HUDEP-2 (cell line): ENCODE measurements at regions not wholly inside any gene's neighbourhood (a gene's known extent, or its start where the extent isn't known, plus 50 kb on each side); places are given as distances from the start of the nearest gene placed in this dataset.

Experiments used
- DNase-seq, 76 experiments: peaks; one replicate each; lab custom pipeline; 2025; ENCODE audit not compliant: unreplicated experiment in 76 of 76; lab: John Stamatoyannopoulos, UW

GRCh38 chr2:66317268-66317890, 117.5 kb upstream of the MEIS1 start:
- DNase-seq, result no peak

GRCh38 chr2:66306483-66306882, 128.4 kb upstream of the MEIS1 start:
- DNase-seq, result no peak

GRCh38 chr2:66305718-66306117, 129.2 kb upstream of the MEIS1 start:
- DNase-seq, result no peak

- no peak for DNase-seq
These were observed 131.5 kb upstream of the MEIS1 start for GRCh38 chr2:66303471-66303870.

GRCh38 chr2:66301767-66302140, 133.2 kb upstream of the MEIS1 start:
- DNase-seq, result no peak

GRCh38 chr2:66301022-66301766, 133.7 kb upstream of the MEIS1 start:
- DNase-seq, result no peak

GRCh38 chr2:66283787-66284186, 151.1 kb upstream of the MEIS1 start:
- DNase-seq, result no peak

GRCh38 chr2:66281980-66282379, 152.9 kb upstream of the MEIS1 start:
- DNase-seq, result no peak

GRCh38 chr2:66279024-66279423, 155.9 kb upstream of the MEIS1 start:
- DNase-seq, result no peak

GRCh38 chr2:66275984-66276383, 158.9 kb upstream of the MEIS1 start:
- no peak for DNase-seq

GRCh38 chr2:66273933-66274490, 160.9 kb upstream of the MEIS1 start:
- no peak for DNase-seq

GRCh38 chr2:66272751-66273150, 162.2 kb upstream of the MEIS1 start:
- DNase-seq, result no peak

- DNase-seq, result no peak
These were observed 163.1 kb upstream of the MEIS1 start for GRCh38 chr2:66271777-66272176.

GRCh38 chr2:66270247-66270646, 164.7 kb upstream of the MEIS1 start:
- no peak for DNase-seq

- no peak for DNase-seq
These were observed 165.8 kb upstream of the MEIS1 start for GRCh38 chr2:66269166-66269565.

- DNase-seq, result no peak
These were observed 166.2 kb upstream of the MEIS1 start for GRCh38 chr2:66268756-66269155.

GRCh38 chr2:66264354-66264753, 170.6 kb upstream of the MEIS1 start:
- no peak for DNase-seq

GRCh38 chr2:66255867-66256266, 179.1 kb upstream of the MEIS1 start:
- no peak for DNase-seq

GRCh38 chr2:66255136-66255535, 179.8 kb upstream of the MEIS1 start:
- DNase-seq, result no peak

- no peak for DNase-seq
These were observed 181.9 kb upstream of the MEIS1 start for GRCh38 chr2:66253066-66253465.

GRCh38 chr2:66252109-66252508, 182.8 kb upstream of the MEIS1 start:
- DNase-seq, result no peak

- DNase-seq, result no peak
These were observed 183.4 kb upstream of the MEIS1 start for GRCh38 chr2:66251573-66251972.
